HG02798 (cell line): ENCODE measurements at regions not wholly inside any gene's neighbourhood (a gene's known extent, or its start where the extent isn't known, plus 50 kb on each side); places are given as distances from the start of the nearest gene placed in this dataset.
A peak's percentile ranks its signal among the peaks of the same experiment; 100 is the strongest.

Source experiments
- ATAC-seq: cut with Tn5 transposase; IDR thresholded peaks from one replicate; pipeline ENCODE4 v1.9.1; 2021; ENCODE audit warnings: mild to moderate bottlenecking; ENCODE audit not compliant: unreplicated experiment, poor library complexity

DNA sequence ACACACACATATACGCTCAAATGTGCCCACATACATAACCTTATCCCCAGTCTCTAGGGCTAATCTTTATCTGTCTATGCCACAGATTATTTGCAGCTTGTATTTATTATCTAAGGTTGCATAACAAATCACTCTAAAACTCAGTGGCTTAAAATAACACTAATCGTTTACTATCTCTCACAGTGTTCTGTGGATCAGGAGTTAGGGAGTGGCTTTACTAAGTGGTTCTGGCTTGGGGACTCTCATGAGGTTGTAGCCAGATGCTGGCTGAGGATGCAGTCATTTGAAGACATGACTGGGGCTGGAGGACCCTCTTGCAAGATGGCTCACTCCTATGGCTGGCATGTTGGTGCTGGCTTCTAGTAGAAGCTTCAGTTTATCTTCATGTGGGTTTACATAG is 68.5 kb upstream of the LNX1 start:
- no peak for ATAC-seq

- no peak for ATAC-seq
Measured at GRCh38 chr4:53659112-53659511, 67.8 kb upstream of the LNX1 start.

DNA sequence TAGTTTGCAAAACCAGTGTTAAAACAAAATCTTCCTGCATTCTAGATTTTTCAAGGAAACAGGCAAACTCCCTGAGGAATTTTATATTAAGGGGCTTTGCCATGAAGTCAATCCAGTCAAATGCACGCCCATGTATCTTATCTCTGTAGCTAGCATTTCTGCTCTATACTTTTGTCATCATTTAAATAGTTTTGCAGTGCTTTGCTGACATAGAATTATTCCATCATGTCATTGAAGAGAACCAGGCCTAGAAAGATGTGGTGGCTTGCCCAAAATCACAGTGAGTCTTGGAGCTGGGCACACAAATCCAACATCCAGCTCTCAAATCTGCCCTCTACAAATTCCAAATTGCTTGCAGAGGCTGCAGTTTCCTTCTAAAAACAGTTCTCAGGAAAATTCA is 66.7 kb upstream of the LNX1 start:
- ATAC-seq: no peak

DNA sequence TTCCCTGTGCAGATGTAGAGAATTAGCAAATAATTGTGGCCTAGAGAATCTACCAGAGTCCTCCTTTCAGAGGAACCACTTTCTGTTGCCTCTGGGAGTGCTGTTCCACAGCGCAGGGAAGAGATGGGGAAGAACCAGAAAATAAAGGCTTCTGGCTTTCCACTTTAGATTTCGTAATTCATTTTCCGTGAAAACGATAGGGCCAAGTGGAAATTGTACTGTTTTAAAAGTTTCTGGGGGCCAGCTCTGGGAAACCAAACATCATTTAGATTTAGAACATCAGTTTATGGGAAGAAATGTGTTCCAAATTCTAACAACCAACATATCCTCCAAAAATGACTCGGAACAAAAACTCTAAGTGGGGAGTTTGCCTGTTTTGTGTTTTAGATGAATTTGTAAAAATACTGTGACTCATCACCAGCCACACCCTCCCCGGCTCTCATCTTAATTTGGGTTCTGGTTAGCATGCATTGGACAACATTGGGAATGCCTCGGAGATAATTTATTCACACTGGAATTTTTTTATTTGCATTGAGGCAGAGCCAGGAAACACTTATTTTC is 65.2 kb upstream of the LNX1 start:
- no peak for ATAC-seq

DNA sequence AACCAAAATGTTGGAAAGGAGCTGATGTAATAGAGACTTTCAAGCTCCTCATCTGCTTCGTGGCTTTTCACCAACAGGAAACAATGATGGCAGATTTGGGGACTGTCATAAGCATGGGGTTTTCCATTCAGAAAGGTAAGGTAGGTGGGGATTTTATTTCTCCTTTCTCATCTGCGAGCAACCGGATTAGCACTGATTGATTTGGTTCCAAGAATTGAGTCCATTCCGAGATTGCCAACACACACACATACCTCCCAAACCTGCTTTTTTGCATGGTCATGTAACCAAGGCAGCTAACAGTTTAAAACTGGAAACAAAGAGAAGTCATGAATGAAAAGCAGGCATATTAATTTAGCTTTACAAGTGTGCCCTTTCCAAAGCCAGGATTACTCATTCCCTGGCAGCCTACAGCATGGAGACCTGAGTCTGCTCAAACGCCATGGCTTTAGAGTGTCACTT is 63.0 kb upstream of the LNX1 start:
- ATAC-seq: peak; percentile 33

GRCh38 chr4:53653484-53654053 is 62.3 kb upstream of the LNX1 start:
- peak; percentile 65 for ATAC-seq

DNA sequence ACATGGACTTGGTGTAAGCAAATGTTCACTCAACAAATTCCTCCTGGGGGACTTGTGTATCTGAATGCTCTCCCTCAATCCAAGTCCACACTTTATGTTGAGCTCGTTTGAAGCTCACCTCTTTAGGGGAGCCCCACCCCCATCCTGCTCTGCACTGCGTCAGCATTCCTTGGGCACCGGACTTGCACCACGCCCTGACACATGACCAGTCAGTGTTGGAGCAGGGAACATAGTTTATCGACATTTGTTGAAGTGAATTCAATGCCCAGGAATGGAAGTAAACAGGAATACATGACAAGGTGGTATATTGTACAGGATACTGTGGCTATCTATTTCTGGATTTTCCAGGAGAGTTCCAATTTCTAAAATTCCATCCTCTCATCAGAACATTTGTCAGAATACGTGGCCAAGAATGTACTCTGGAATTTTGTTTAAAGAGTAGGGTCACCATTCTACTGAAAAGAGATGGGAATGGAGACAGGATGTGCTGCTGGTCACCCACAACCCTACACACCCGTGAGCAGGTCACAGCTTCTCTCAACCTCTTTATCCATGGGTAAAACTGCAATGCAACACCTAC is 60.0 kb upstream of the LNX1 start:
- no peak for ATAC-seq

GRCh38 chr4:53649357-53649756 is 58.1 kb upstream of the LNX1 start:
- no peak for ATAC-seq

- peak; percentile 55 for ATAC-seq
Measured at GRCh38 chr4:53647547-53647946, 56.3 kb upstream of the LNX1 start.

DNA sequence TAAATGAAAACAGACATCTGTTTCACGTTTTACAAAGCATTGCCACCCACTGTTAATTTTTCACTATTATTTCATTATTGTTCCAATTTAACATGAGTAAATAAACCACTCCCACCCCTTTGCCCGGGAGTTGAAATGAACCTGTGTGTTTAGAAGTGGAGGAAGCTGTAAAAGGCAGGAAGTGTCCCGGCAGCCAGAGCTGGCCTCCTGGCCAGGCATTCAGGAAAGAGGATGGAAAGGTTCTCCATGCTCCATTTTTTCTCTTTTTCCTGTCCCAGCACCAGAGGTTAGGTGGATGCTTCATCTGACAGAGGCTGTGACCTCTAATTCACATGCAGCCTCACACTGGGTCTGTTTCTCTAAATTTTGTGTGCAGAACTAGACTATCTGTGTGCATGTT is 55.5 kb upstream of the LNX1 start:
- ATAC-seq: no peak

GRCh38 chr4:53645108-53645507 is 53.8 kb upstream of the LNX1 start:
- ATAC-seq: no peak

- no peak for ATAC-seq
Measured at GRCh38 chr4:53644607-53645006, 53.3 kb upstream of the LNX1 start.
